ENCODE measurements at regions not wholly inside any gene's neighbourhood (a gene's known extent, or its start where the extent isn't known, plus 50 kb on each side); places are given as distances from the start of the nearest gene placed in this dataset.

DNA sequence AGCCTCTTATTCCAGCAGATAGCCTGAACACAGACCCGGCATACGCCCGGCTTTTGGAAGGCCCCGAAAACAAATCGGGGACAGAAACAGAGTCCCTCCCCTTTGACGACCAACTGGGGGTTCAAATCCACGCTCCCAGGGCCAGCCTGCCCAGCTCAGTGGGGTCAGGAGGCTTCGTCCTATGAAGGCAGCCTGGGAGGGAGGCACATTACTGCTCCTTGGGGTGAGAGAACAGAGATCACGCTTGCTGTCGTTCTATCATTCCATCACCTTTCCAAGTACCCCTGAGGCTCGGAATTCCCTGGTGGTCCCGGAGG lies 208.8 kb upstream of the SALL3 start:
- Histone ChIP-seq H3K9ac (ENCODE audit: insufficient read length, low read depth) (no peak overlapping the region), H3K9me3 (ENCODE audit: insufficient read depth, low read length) (no peaks in the 10 kb centered on the region), H3K4me3 (ENCODE audit: insufficient read length, low read depth) (no peak overlapping the region), H3K27me3 (ENCODE audit: insufficient read depth, insufficient read length) (no peaks in the 10 kb centered on the region), H3K4me1 (ENCODE audit: insufficient read depth, insufficient read length) (peaks cover 12% of the 10 kb centered on the region), H3K36me3 (ENCODE audit: insufficient read depth, insufficient read length, low read length) (no peaks in the 10 kb centered on the region)
- DNase-seq (ENCODE audit: low read depth, low spot score), result no peak
- no peak for TF ChIP-seq YY1 (IDR thresholded peaks at IDR 0.05; ENCODE audit: insufficient read depth, insufficient read length)

DNA sequence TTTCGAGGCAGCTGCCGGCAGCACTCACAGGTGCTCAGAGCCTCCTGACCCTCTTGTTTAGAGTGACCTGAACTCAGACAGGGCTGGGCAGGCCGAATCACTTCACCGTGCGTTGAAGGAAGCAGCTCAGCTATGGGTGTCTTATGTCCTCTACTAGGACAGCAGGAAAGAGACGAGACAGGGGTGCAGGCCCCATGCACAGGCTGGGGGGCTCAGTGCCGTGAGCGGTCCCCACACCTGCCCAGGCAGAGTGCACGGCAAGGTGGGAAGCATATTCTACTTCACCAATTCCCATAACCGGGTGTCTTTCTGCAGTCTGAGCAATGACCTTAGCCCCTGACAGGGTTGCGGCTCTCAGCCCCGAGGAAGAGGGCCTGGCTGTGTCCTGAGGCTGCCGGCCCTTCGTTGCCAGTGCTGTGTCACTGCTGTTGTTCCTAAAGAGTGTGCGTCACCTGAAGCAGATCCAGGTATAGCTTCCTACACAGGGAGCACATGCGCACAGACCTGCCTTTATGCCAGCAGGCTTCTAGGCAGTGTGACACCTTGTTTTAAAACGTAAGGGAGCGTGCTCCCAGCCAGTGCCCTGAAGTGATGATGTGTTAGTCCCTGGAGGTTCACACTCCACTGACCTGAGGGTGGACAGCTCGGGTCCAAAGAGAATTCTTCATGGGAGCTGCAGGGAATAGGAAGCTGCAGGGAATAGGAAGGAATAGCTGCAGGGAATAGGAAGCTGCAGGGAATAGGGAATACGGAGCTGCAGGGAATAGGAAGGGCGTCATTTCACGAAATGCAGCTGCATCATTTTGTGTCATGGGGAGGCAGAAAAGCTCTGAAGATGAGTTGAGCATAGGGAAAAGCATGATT lies 207.9 kb upstream of the SALL3 start:
- H3K4me3 ChIP-seq (ENCODE audit: insufficient read length, low read depth), result no peak overlapping the region
- no peaks in the 10 kb centered on the region for H3K36me3 ChIP-seq (ENCODE audit: insufficient read depth, insufficient read length, low read length)
- no peaks in the 10 kb centered on the region for H3K9me3 ChIP-seq (ENCODE audit: insufficient read depth, low read length)

GRCh38 chr18:78772360-78773302 lies 207.0 kb upstream of the SALL3 start:
- no peak overlapping the region for H3K9ac ChIP-seq (ENCODE audit: insufficient read length, low read depth)
- H3K4me3 ChIP-seq (ENCODE audit: insufficient read length, low read depth), result no peak overlapping the region
- DNase-seq (ENCODE audit: low read depth, low spot score), result no peak
- TF ChIP-seq SUZ12 (IDR thresholded peaks at IDR 0.05; ENCODE audit: extremely low read depth, insufficient read depth, insufficient read length) (no peak), ZNF274 (IDR thresholded peaks at IDR 0.05; ENCODE audit: low read depth, low read length) (no peak), YY1 (IDR thresholded peaks at IDR 0.05; ENCODE audit: insufficient read depth, insufficient read length) (no peak)
- H3K27me3 ChIP-seq (ENCODE audit: insufficient read depth, insufficient read length), result no peaks in the 10 kb centered on the region
- H3K36me3 ChIP-seq (ENCODE audit: insufficient read depth, insufficient read length, low read length), result no peaks in the 10 kb centered on the region
- peaks cover 12% of the 10 kb centered on the region for H3K4me1 ChIP-seq (ENCODE audit: insufficient read depth, insufficient read length)
- no peaks in the 10 kb centered on the region for H3K9me3 ChIP-seq (ENCODE audit: insufficient read depth, low read length)

More for the DNA sequence above, 207.9 kb upstream of the SALL3 start:
- TF ChIP-seq YY1 (IDR thresholded peaks at IDR 0.05; ENCODE audit: insufficient read depth, insufficient read length) (no peak), SUZ12 (IDR thresholded peaks at IDR 0.05; ENCODE audit: extremely low read depth, insufficient read depth, insufficient read length) (no peak), ZNF274 (IDR thresholded peaks at IDR 0.05; ENCODE audit: low read depth, low read length) (no peak)
- no peak overlapping the region for H3K9ac ChIP-seq (ENCODE audit: insufficient read length, low read depth)
- H3K27me3 ChIP-seq (ENCODE audit: insufficient read depth, insufficient read length), result no peaks in the 10 kb centered on the region
- no peak for DNase-seq (ENCODE audit: low read depth, low spot score)
- peaks cover 12% of the 10 kb centered on the region for H3K4me1 ChIP-seq (ENCODE audit: insufficient read depth, insufficient read length)

DNA sequence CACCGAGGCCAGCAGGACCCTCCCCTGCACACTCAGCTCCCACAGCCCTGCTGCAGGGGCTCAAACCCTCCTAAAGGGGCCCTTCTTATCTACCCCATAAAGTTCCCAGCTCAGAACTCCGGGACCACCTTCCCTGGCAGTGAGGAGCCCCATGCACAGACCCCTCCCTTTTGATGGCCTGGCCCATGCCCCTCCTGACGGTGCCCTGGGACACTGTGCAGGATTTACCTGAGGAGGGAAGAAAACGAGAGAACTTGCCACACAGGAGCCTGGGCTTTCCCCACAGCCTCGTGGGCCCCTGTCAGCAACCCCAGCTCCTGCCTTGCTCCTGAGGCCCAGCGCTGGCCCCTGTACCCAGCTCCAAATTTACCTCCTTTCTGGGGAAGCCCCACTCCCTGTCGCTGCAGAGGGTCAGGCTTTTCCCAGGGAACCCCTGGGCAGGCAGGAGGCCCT lies 206.3 kb upstream of the SALL3 start:
- H3K27me3 ChIP-seq (ENCODE audit: insufficient read depth, insufficient read length), result no peaks in the 10 kb centered on the region
- H3K36me3 ChIP-seq (ENCODE audit: insufficient read depth, insufficient read length, low read length), result no peaks in the 10 kb centered on the region
- no peaks in the 10 kb centered on the region for H3K9me3 ChIP-seq (ENCODE audit: insufficient read depth, low read length)
- no peak overlapping the region for H3K4me3 ChIP-seq (ENCODE audit: insufficient read length, low read depth)
- H3K4me1 ChIP-seq (ENCODE audit: insufficient read depth, insufficient read length), result peaks cover 12% of the 10 kb centered on the region
- DNase-seq (ENCODE audit: low read depth, low spot score), result no peak
- TF ChIP-seq SUZ12 (IDR thresholded peaks at IDR 0.05; ENCODE audit: extremely low read depth, insufficient read depth, insufficient read length) (no peak), YY1 (IDR thresholded peaks at IDR 0.05; ENCODE audit: insufficient read depth, insufficient read length) (no peak), ZNF274 (IDR thresholded peaks at IDR 0.05; ENCODE audit: low read depth, low read length) (no peak)
- no peak overlapping the region for H3K9ac ChIP-seq (ENCODE audit: insufficient read length, low read depth)

DNA sequence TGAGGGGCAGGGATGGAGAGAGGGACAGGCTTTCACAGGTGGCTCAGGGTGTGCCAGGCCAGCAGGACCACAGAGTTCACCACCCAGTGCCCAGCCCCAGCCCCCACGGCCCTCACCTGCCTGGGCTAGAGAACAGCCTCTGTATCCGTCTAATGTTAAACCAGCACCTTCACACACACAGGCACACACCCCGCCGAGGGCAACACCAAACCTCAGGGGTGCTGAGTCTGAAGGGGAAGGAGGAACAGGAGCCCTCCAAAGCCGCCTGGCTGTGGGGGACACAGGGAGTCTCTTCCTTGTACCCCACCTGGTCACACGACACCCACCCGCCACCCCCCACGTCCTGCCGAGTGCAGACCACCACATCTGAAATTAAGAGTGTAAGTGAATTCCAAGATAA lies 205.8 kb upstream of the SALL3 start:
- H3K4me3 ChIP-seq (ENCODE audit: insufficient read length, low read depth), result no peak overlapping the region
- H3K9me3 ChIP-seq (ENCODE audit: insufficient read depth, low read length), result no peaks in the 10 kb centered on the region

DNA sequence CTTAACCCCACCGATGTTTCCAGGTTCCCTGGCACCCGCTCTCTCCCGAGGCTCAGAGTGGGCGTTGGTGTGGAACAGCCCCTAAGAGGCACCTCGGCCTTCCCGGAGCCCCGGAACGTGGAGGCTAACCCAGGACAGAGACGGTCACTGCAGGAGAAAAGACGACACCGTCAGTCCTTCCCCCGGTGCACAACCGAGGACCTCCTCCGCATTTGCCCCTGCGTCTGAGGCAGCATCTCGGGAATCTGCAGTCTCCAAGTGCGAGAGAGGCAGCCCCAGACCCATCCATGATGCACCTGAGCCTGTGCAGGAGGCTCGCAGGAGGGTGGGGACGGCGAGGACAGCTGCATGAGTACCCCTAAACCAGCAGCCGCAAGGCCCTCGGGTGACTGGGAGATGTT lies 204.9 kb upstream of the SALL3 start:
- H3K4me3 ChIP-seq (ENCODE audit: insufficient read length, low read depth), result no peak overlapping the region
- no peaks in the 10 kb centered on the region for H3K9me3 ChIP-seq (ENCODE audit: insufficient read depth, low read length)
- TF ChIP-seq SUZ12 (IDR thresholded peaks at IDR 0.05; ENCODE audit: extremely low read depth, insufficient read depth, insufficient read length) (no peak), ZNF274 (IDR thresholded peaks at IDR 0.05; ENCODE audit: low read depth, low read length) (no peak), YY1 (IDR thresholded peaks at IDR 0.05; ENCODE audit: insufficient read depth, insufficient read length) (no peak)
- peaks cover 12% of the 10 kb centered on the region for H3K4me1 ChIP-seq (ENCODE audit: insufficient read depth, insufficient read length)
- no peaks in the 10 kb centered on the region for H3K36me3 ChIP-seq (ENCODE audit: insufficient read depth, insufficient read length, low read length)
- no peaks in the 10 kb centered on the region for H3K27me3 ChIP-seq (ENCODE audit: insufficient read depth, insufficient read length)
- DNase-seq (ENCODE audit: low read depth, low spot score), result no peak
- no peak overlapping the region for H3K9ac ChIP-seq (ENCODE audit: insufficient read length, low read depth)

More for the DNA sequence above, 205.8 kb upstream of the SALL3 start:
- no peak overlapping the region for H3K9ac ChIP-seq (ENCODE audit: insufficient read length, low read depth)
- peaks cover 12% of the 10 kb centered on the region for H3K4me1 ChIP-seq (ENCODE audit: insufficient read depth, insufficient read length)
- no peaks in the 10 kb centered on the region for H3K36me3 ChIP-seq (ENCODE audit: insufficient read depth, insufficient read length, low read length)
- DNase-seq (ENCODE audit: low read depth, low spot score), result no peak
- no peak for TF ChIP-seq YY1 (IDR thresholded peaks at IDR 0.05; ENCODE audit: insufficient read depth, insufficient read length)
- no peak for TF ChIP-seq SUZ12 (IDR thresholded peaks at IDR 0.05; ENCODE audit: extremely low read depth, insufficient read depth, insufficient read length)
- no peak for TF ChIP-seq ZNF274 (IDR thresholded peaks at IDR 0.05; ENCODE audit: low read depth, low read length)
- no peaks in the 10 kb centered on the region for H3K27me3 ChIP-seq (ENCODE audit: insufficient read depth, insufficient read length)

DNA sequence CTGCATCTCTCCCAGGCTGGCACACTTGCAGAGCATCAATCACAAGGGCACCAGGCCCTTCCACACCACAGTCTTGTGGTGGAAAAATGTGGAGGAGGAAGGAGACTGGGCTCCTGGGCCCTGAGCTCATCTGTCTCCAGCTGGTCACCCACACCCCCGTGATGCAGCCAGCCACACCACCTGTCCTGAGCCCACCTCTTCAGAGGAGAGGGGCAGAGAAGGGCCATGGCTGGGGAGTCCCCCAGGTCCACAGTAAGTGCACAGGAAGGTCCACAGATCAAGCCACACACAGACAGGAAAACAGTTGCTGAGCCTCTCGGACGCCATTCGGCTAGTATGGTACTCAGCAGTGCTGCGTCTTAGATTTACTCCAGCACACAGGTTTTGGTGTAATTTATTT lies 203.5 kb upstream of the SALL3 start:
- Histone ChIP-seq H3K9me3 (ENCODE audit: insufficient read depth, low read length) (no peaks in the 10 kb centered on the region), H3K4me3 (ENCODE audit: insufficient read length, low read depth) (no peak overlapping the region), H3K4me1 (ENCODE audit: insufficient read depth, insufficient read length) (peaks cover 9% of the 10 kb centered on the region), H3K9ac (ENCODE audit: insufficient read length, low read depth) (no peak overlapping the region), H3K36me3 (ENCODE audit: insufficient read depth, insufficient read length, low read length) (no peaks in the 10 kb centered on the region), H3K27me3 (ENCODE audit: insufficient read depth, insufficient read length) (no peaks in the 10 kb centered on the region)
- TF ChIP-seq YY1 (IDR thresholded peaks at IDR 0.05; ENCODE audit: insufficient read depth, insufficient read length) (no peak), SUZ12 (IDR thresholded peaks at IDR 0.05; ENCODE audit: extremely low read depth, insufficient read depth, insufficient read length) (no peak), ZNF274 (IDR thresholded peaks at IDR 0.05; ENCODE audit: low read depth, low read length) (no peak)
- DNase-seq (ENCODE audit: low read depth, low spot score), result no peak
